Brain microvascular endothelial cell (primary cell): ENCODE measurements at regions not wholly inside any gene's neighbourhood (a gene's known extent, or its start where the extent isn't known, plus 50 kb on each side); places are given as distances from the start of the nearest gene placed in this dataset.
"Not testable (repeated sequence)": the region's sequence is repeated elsewhere in the genome, so short reads cannot be mapped to it uniquely, and the experiment has no call there.

ENCODE experiments used
- DNase-seq: peaks from one replicate; pipeline ENCODE4 v3.0.0-alpha.2; 2020
- H3K27ac ChIP-seq: fragments of 250-450 bp; sonication (Bioruptor Pico); 2 replicates; pipeline ENCODE4 v1.5.1; 2020; ENCODE audit warnings: mild to moderate bottlenecking, moderate library complexity
- H3K27me3 ChIP-seq: fragments of 250-450 bp; sonication (Bioruptor Pico); replicated peaks from 2 replicates; pipeline ENCODE4 v1.5.1; 2020; ENCODE audit warnings: mild to moderate bottlenecking
- H3K36me3 ChIP-seq: fragments of 250-450 bp; sonication (Bioruptor Pico); replicated peaks from 2 replicates; pipeline ENCODE4 v1.5.1; 2020; ENCODE audit warnings: mild to moderate bottlenecking
- H3K4me3 ChIP-seq: 2 replicates; pipeline ENCODE4 v1.5.1; 2011; ENCODE audit warnings: low read depth, mild to moderate bottlenecking, control low read depth, low read length, moderate library complexity
- in situ Hi-C: cut with HindIII; loops from 2 replicates; pipeline ENCODE4 v1.10.0; 2017; ENCODE audit warnings: low sequenced_read_pairs, low pct_ligation_motif_present
- TF ChIP-seq, protein P1 (sequence below): IDR thresholded peaks from 2 replicates; pipeline ENCODE4 v1.5.1; 2011; ENCODE audit warnings: low read depth, mild to moderate bottlenecking, moderate library complexity, low read length, control low read depth, inconsistent platforms; ENCODE audit errors: missing control alignments

DNA sequence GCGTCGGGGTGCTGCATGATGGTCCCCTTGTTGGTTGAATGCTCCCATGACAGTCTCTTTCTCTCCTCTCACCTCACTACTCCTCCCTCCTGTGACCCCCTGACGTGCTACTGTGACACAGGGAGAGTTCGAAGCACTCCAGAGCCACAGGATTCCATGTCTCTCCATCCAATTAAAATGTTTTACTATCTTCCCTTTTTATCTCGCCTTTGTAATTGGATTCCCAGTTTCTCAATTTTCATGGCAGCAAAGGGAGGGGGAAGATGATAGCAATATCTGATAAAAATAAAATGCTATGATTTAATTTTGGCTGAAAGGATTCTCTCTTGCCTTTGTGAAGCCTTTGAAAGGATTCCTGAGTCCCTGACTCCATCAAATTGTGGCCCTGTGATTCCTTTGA is 271.9 kb upstream of the SLC14A2 start:
- Histone ChIP-seq H3K36me3 (no peaks in the 10 kb centered on the region), H3K27me3 (no peaks in the 10 kb centered on the region), H3K27ac (no peak overlapping the region), H3K4me3 (no peak overlapping the region)
- in situ Hi-C loops = no loop called here
- DNase-seq = no peak
- TF ChIP-seq, protein P1, sequence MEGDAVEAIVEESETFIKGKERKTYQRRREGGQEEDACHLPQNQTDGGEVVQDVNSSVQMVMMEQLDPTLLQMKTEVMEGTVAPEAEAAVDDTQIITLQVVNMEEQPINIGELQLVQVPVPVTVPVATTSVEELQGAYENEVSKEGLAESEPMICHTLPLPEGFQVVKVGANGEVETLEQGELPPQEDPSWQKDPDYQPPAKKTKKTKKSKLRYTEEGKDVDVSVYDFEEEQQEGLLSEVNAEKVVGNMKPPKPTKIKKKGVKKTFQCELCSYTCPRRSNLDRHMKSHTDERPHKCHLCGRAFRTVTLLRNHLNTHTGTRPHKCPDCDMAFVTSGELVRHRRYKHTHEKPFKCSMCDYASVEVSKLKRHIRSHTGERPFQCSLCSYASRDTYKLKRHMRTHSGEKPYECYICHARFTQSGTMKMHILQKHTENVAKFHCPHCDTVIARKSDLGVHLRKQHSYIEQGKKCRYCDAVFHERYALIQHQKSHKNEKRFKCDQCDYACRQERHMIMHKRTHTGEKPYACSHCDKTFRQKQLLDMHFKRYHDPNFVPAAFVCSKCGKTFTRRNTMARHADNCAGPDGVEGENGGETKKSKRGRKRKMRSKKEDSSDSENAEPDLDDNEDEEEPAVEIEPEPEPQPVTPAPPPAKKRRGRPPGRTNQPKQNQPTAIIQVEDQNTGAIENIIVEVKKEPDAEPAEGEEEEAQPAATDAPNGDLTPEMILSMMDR = no peak

DNA sequence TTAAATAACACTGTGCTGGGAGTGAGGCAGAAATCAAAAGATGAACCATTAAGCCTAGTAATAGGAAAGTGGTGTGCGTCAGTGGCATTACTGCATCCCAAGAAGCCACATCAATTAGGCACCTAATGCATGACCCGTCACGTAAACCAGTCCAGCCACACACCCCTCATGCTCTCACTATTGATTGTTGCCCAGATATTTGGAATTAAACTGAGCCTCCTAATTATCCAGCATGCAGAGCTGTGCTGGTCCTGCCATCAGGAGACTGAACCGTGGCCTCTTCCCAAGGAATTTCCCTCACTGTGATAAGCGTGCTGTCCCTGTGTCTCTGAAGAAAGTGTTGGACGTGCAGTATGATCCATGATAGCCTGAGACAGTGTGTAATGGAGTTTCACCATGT is 270.6 kb upstream of the SLC14A2 start:
- H3K36me3 ChIP-seq, H3K4me3 ChIP-seq, DNase-seq, H3K27me3 ChIP-seq, in situ Hi-C loops, H3K27ac ChIP-seq: not testable (repeated sequence)

DNA sequence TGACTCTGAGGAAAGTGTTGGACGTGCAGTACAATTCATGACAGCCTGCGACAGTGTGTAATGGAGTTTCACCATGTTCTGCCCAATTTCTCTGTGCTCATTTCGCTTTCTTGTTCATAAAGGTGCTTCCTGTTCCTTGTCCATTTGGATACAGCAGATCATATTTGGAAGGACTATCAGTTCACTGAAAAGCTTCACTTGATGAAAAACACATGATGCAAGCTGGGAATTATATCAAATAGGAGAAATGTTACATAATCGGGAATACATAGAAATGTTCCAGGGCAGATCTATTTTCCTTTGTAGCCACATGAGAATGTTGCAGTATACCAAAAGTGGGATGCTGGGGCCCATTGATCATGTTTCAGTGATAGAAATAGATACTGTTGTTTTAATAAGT is 266.3 kb upstream of the SLC14A2 start:
- no peak for DNase-seq
- TF ChIP-seq, protein P1 = no peak
- no peaks in the 10 kb centered on the region for H3K27me3 ChIP-seq
- no peaks in the 10 kb centered on the region for H3K36me3 ChIP-seq
- H3K4me3 ChIP-seq = no peak overlapping the region
- H3K27ac ChIP-seq = no peak overlapping the region
- in situ Hi-C loops = no loop called here

DNA sequence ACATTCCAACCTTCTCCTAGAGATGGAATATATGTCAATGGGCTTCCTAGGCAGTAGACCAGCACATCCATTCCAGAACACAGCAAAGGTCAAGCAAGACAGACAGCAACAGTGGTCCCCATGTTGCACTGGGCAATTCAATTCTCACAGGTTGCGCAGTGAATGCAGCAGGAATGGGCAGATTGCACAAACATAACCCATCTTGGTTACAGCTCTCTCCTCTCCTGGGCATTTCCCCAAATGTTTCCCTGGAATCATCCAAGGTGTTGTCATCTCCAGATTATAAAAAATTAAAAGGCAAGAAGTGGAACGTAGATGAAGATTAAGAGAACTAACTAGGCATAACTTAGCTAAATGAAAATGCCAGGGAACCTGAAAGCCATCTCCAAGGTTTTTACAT is 265.8 kb upstream of the SLC14A2 start:
- Histone ChIP-seq H3K4me3 (no peak overlapping the region), H3K27ac (no peak overlapping the region), H3K36me3 (no peaks in the 10 kb centered on the region), H3K27me3 (no peaks in the 10 kb centered on the region)
- in situ Hi-C loops = no loop called here
- no peak for DNase-seq
- TF ChIP-seq, protein P1 = no peak

DNA sequence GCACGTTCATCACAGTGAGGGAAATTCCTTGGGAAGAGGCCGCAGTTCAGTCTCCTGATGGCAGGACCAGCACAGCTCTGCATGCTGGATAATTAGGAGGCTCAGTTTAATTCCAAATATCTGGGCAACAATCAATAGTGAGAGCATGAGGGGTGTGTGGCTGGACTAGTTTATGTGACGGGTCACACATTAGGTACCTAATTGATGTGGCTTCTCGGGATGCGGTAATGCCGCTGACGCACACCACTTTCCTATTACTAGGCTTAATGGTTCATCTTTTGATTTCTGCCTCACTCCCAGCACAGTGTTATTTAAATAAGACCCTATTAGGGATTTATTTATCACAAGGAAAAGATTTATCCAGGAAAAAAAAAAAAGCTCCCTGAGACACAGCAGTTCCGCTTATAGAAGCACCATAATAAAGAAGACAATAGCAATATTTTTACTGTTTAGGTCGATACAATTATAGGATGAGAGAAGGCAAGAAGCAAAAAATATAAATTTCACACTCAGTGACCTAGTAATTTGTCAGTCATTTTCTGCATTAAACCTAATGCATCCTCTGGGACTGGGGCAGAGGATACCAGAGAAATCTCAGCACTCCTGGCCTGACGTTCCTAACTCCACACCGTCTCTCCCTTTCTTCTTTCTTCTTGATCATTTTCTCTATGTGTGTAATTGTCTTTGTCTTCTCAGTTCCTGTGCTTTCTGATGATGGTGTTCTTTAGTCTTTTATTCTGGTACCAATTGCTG is 264.7 kb upstream of the SLC14A2 start:
- no peak for DNase-seq
- no peak overlapping the region for H3K4me3 ChIP-seq
- H3K27me3 ChIP-seq = no peaks in the 10 kb centered on the region
- no peaks in the 10 kb centered on the region for H3K36me3 ChIP-seq
- H3K27ac ChIP-seq = no peak overlapping the region
- TF ChIP-seq, protein P1 = no peak
- in situ Hi-C loops = no loop called here

DNA sequence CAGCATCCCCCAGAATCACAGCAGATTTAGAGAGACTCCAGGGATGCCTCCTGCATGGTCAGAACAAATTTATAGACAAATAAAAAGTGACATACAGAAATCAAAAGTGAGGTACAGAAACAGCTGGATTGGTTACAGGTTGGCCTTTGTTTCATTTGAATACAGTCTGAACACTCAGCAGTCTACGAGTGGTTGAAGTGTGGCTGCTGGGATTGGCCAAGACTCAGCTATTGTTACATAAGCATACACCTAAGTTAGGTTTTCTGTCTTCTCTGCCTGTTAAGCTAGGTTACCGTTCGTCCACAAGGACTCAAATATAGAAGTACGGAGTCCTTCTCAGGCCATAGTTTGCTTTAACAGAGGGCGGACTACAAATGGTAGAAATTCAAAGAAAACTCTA is 262.4 kb upstream of the SLC14A2 start:
- Histone ChIP-seq H3K27me3 (no peaks in the 10 kb centered on the region), H3K27ac (no peak overlapping the region), H3K36me3 (no peaks in the 10 kb centered on the region), H3K4me3 (no peak overlapping the region)
- in situ Hi-C loops = no loop called here
- no peak for DNase-seq
- TF ChIP-seq, protein P1 = no peak
